GM12878 (cell line): ENCODE measurements at regions not wholly inside any gene's neighbourhood (a gene's known extent, or its start where the extent isn't known, plus 50 kb on each side); places are given as distances from the start of the nearest gene placed in this dataset.

Experiments
- ATAC-seq: fragments of 200-7000 bp; cut with Tn5 transposase; 3 replicates; pipeline ENCODE4 v1.9.1; 2020; ENCODE audit warnings: mild to moderate bottlenecking, moderate library complexity
- BruUV-seq: library from RNA; stranded (reverse); fragments of 400-500 nt; replicated peaks from 2 replicates; lab custom pipeline; 2021; lab: Mats Ljungman, UMichigan
- CTCF ChIA-PET: fragments of 300-600 bp; sonication (Branson Sonifier 250); formaldehyde crosslinking; extraction: SDS; loops from one replicate; lab custom pipeline; 2021; ENCODE audit warnings: inconsistent platforms; lab: Yijun Ruan, JAX
- POLR2A ChIA-PET: fragments of 350-600 bp; formaldehyde crosslinking; extraction: SDS; loops from one replicate; lab custom pipeline; 2021; ENCODE audit warnings: inconsistent platforms; lab: Charles Lee
- RAD21 ChIA-PET: fragments of 300-600 bp; sonication (Branson Sonifier 250); formaldehyde crosslinking; loops from one replicate; lab custom pipeline; 2023; ENCODE audit warnings: antibody characterized with exemption; ENCODE audit not compliant: unreplicated experiment; lab: Charles Lee
- SMC1A ChIA-PET: fragments of 300-600 bp; sonication (Branson Sonifier 250); formaldehyde crosslinking; loops from one replicate; lab custom pipeline; 2023; ENCODE audit not compliant: unreplicated experiment, uncharacterized antibody; lab: Charles Lee
- DNase-seq: peaks from one replicate; pipeline ENCODE4 v3.0.0-alpha.2; 2011; ENCODE audit warnings: low read depth, low spot score
- FAIRE-seq: peaks from 3 replicates; lab custom pipeline; 2011; peaks lifted over from hg19 to GRCh38; lab: Jason Lieb, UNC
- H2AFZ ChIP-seq: 2 replicates; pipeline ENCODE4 v1.6.0; 2011; ENCODE audit warnings: low read depth, low read length, control low read depth; ENCODE audit not compliant: control insufficient read depth
- H3K27ac ChIP-seq: 2 replicates; pipeline ENCODE4 v1.5.1; 2011; ENCODE audit warnings: control low read depth; ENCODE audit not compliant: control insufficient read depth, insufficient read depth
- H3K27me3 ChIP-seq, 2 experiments: replicated peaks in 1 of 2; 2 replicates each; pipeline versions ENCODE4 v1.6.0 to v1.6.1; 2011; ENCODE audit warnings: low read length in 1 of 2; ENCODE audit not compliant: control insufficient read depth in 2 of 2, insufficient read depth in 2 of 2
- H3K36me3 ChIP-seq, 2 experiments: 2 replicates each; pipeline ENCODE4 v1.5.1; 2011; ENCODE audit warnings: low read length in 1 of 2; ENCODE audit not compliant: control insufficient read depth in 2 of 2, insufficient read depth in 2 of 2
- H3K4me1 ChIP-seq: 2 replicates; pipeline ENCODE4 v1.6.1; 2011; ENCODE audit warnings: mild to moderate bottlenecking, low read length, moderate library complexity, mixed read lengths; ENCODE audit not compliant: control insufficient read depth, insufficient read depth
- H3K4me2 ChIP-seq: 2 replicates; pipeline ENCODE4 v1.6.0; 2011; ENCODE audit warnings: control low read depth; ENCODE audit not compliant: control insufficient read depth, insufficient read depth
- H3K4me3 ChIP-seq: fragments of 200-600 bp; sonication (generic); 2 replicates; pipeline ENCODE4 v1.5.1; 2016
- H3K79me2 ChIP-seq: 2 replicates; pipeline ENCODE4 v1.6.0; 2011; ENCODE audit warnings: low read length; ENCODE audit not compliant: control insufficient read depth, insufficient read depth
- H3K9ac ChIP-seq: 2 replicates; pipeline ENCODE4 v1.8.0; 2011; ENCODE audit warnings: low read length, control low read depth, mixed read lengths; ENCODE audit not compliant: control insufficient read depth, insufficient read depth
- H3K9me3 ChIP-seq: replicated peaks from 3 replicates; pipeline ENCODE4 v1.5.1; 2011; ENCODE audit warnings: mild to moderate bottlenecking, low read length; ENCODE audit not compliant: control insufficient read depth, insufficient read depth
- H4K20me1 ChIP-seq: 2 replicates; pipeline ENCODE4 v1.6.0; 2011; ENCODE audit not compliant: control insufficient read depth, insufficient read depth
- JUNB ChIP-seq: IDR thresholded peaks from 2 replicates; pipeline ENCODE4 v1.6.1; 2016; ENCODE audit warnings: antibody characterized with exemption, mild to moderate bottlenecking
- PAX8 ChIP-seq: fragments of 450-650 bp; IDR thresholded peaks from 2 replicates; pipeline ENCODE4 v1.6.1; 2017; ENCODE audit warnings: mild to moderate bottlenecking, moderate library complexity
- RAD51 ChIP-seq: fragments of 450-650 bp; IDR thresholded peaks from 2 replicates; pipeline ENCODE4 v1.6.1; 2016; ENCODE audit warnings: moderate library complexity, mild to moderate bottlenecking, inconsistent platforms
- SMARCA5 ChIP-seq: fragments of 450-650 bp; IDR thresholded peaks from 2 replicates; pipeline ENCODE4 v1.6.1; 2017; ENCODE audit warnings: mild to moderate bottlenecking
- YBX1 ChIP-seq: fragments of 450-650 bp; IDR thresholded peaks from 2 replicates; pipeline ENCODE4 v1.6.1; 2016; ENCODE audit warnings: antibody characterized with exemption
- ZBTB40 ChIP-seq: fragments of 450-650 bp; IDR thresholded peaks from 2 replicates; pipeline ENCODE4 v1.6.1; 2016; ENCODE audit warnings: mild to moderate bottlenecking, moderate library complexity, borderline replicate concordance
- WGBS: methylation state at CpG from one replicate; pipeline ENCODE4 v1.1.6; 2016; ENCODE audit warnings: low lambda C conversion rate; ENCODE audit not compliant: insufficient replicate concordance, insufficient coverage; ENCODE audit errors: missing lambda C conversion rate; 5-methylcytosine and 5-hydroxymethylcytosine counted together
- in situ Hi-C: fragments of 300-500 bp; cut with MboI; formaldehyde crosslinking; loops from 9 replicates; pipeline ENCODE4 v1.14.3; 2018; ENCODE audit warnings: mixed read lengths
- intact Hi-C: fragments of 100-400 bp; cut with micrococcal nuclease; formaldehyde crosslinking; loops from one replicate; pipeline ENCODE4 v1.14.2; 2022; ENCODE audit not compliant: unreplicated experiment

GRCh38 chr16:51391798-51392511 lies 240.9 kb upstream of the SALL1 start (continued):
- no peak for TF ChIP-seq ZBTB40
- no peak for TF ChIP-seq YBX1
- no peak for TF ChIP-seq PAX8
- TF ChIP-seq SMARCA5: no peak

GRCh38 chr16:51390877-51391276 lies 239.8 kb upstream of the SALL1 start:
- BruUV-seq: no TSS peak
- no peak for ATAC-seq
- Histone ChIP-seq H3K27me3 (no peaks in the 10 kb centered on the region), H3K27ac (no peak overlapping the region), H3K36me3 (no peaks in the 10 kb centered on the region), H2AFZ (no peak overlapping the region), H3K9ac (no peak overlapping the region), H3K9me3 (no peaks in the 10 kb centered on the region), H3K4me1 (no peaks in the 10 kb centered on the region), H4K20me1 (no peaks in the 10 kb centered on the region), H3K4me2 (no peak overlapping the region), H3K79me2 (no peaks in the 10 kb centered on the region), H3K4me3 (no peak overlapping the region)
- FAIRE-seq: no peak
- ChIA-PET CTCF (no interaction called here), RAD21 (interaction anchor here (1.2 kb wide), 1 partner anchor 9 kb away, joined by 4 read pairs; no protein-coding TSS in a partner anchor), POLR2A (no interaction called here), SMC1A (interaction anchor here (1.2 kb wide), 1 partner anchor 9 kb away, joined by 3 read pairs; no protein-coding TSS in a partner anchor)
- TF ChIP-seq JUNB (no peak), RAD51 (no peak)
- no peak for DNase-seq
- in situ Hi-C loops: no loop called here
- 3% methylated on average over 3 of the region's 3 CpGs for WGBS
- intact Hi-C loops: no loop called here
